HS-5 (cell line): ENCODE measurements at regions not wholly inside any gene's neighbourhood (a gene's known extent, or its start where the extent isn't known, plus 50 kb on each side); places are given as distances from the start of the nearest gene placed in this dataset.

Source experiments
- DNase-seq: peaks from one replicate; pipeline ENCODE4 v3.0.0-alpha.2; 2012; ENCODE audit warnings: low read depth

DNA sequence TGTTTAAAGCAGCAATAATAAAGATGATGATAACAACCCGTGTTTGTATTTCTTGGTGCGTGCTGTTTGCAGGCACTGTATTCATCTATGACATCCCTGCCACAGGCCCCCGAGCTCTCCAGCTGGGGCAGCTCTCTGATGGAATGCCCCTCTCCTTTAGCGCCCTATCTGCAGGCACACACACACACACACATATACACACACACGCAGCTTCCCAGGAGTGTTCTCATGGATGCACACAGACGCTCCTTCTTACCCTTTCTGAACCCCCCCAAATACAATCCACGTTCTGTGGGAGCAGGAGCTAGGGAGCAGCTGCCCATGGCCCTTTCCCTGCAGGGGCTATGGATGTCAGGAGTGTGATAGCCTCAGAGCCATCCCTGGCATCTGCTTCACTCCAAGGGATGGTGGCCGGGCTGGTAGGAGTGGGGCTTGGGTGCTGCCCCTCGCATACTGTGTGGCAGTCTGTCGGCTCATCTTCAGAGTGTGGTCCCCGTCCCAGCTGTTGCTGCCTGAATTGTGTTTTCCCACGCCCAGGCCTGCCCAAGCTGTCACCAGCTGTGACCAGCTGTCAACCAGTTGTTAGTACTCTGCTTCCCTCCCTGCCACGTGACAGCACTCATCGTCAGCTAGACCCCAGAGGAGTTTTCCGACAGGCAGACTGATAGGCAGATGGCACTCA lies 50.8 kb upstream of the MYCN start:
- DNase-seq: no peak

DNA sequence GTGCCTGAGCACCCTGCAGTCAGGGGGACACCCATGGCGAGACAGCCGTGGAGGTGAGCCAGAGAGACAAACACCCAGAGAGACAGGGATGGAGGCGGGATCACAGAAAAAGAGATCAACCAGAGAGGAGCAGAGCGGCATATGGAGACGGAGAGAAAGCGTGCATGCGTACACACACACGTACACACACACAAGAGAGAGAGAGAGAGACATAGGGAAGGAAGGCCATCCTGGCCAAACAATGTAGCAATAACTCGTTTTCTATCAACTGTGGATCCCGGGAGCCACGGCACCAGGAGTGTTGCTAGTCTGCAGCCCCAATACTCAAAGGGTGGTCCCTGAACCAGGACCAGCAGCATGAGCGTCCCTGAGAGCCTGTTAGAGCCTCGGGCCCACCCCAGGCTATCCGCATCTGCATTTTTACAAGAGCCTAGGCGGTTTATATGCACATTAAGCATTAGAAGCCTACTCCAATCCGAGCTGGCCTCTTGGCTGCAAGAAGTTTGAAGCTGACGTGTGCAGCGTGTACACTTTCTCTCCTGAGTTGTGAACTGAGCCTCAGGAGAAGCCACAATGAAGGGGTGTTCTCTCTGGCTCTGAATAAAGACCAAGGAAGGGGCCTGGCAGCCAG lies 50.1 kb upstream of the MYCN start:
- no peak for DNase-seq
